GM12878 (cell line): ENCODE measurements at regions not wholly inside any gene's neighbourhood (a gene's known extent, or its start where the extent isn't known, plus 50 kb on each side); places are given as distances from the start of the nearest gene placed in this dataset.

ENCODE experiments used
- EZH2 ChIP-seq: IDR thresholded peaks from 2 replicates; pipeline ENCODE4 v1.6.1; 2012; ENCODE audit warnings: low read depth, mild to moderate bottlenecking, control low read depth, inconsistent platforms, low read length, borderline replicate concordance; ENCODE audit not compliant: control insufficient read depth
- GATAD2B ChIP-seq: fragments of 450-650 bp; conservative IDR thresholded peaks from 2 replicates; pipeline ENCODE4 v1.6.1; 2017; ENCODE audit warnings: low read depth, mild to moderate bottlenecking, moderate library complexity
- NR2F1 ChIP-seq: fragments of 450-650 bp; conservative IDR thresholded peaks from 2 replicates; pipeline ENCODE4 v1.6.1; 2017; ENCODE audit warnings: mild to moderate bottlenecking
- POLR2A ChIP-seq: IDR thresholded peaks from 2 replicates; pipeline ENCODE4 v1.6.1; 2011; ENCODE audit warnings: low read depth, mild to moderate bottlenecking, low read length
- POLR2AphosphoS5 ChIP-seq: IDR thresholded peaks from 2 replicates; pipeline ENCODE4 v1.6.1; 2011; ENCODE audit warnings: mild to moderate bottlenecking, low read length, inconsistent platforms
- RAD21 ChIP-seq: IDR thresholded peaks from 2 replicates; pipeline ENCODE4 v1.6.1; 2011; ENCODE audit warnings: mild to moderate bottlenecking, low read depth, low read length, moderate library complexity; ENCODE audit not compliant: insufficient read depth
- SP1 ChIP-seq: IDR thresholded peaks from one replicate; pipeline ENCODE4 v1.6.1; 2011; ENCODE audit warnings: low read depth, low read length
- TARDBP ChIP-seq: IDR thresholded peaks from 2 replicates; pipeline ENCODE4 v1.6.1; 2016; ENCODE audit warnings: borderline replicate concordance
- TCF3 ChIP-seq: IDR thresholded peaks from 2 replicates; pipeline ENCODE4 v1.6.1; 2012; ENCODE audit warnings: low read depth, mild to moderate bottlenecking, low read length, borderline replicate concordance; ENCODE audit not compliant: insufficient read depth
- YY1 ChIP-seq: IDR thresholded peaks from 2 replicates; pipeline ENCODE4 v1.6.1; 2011; ENCODE audit warnings: low read depth, mild to moderate bottlenecking, low read length
- TF ChIP-seq, protein P1 (sequence below): IDR thresholded peaks from 2 replicates; pipeline ENCODE4 v1.6.1; 2011; ENCODE audit warnings: mild to moderate bottlenecking, low read depth, low read length, moderate library complexity; ENCODE audit not compliant: insufficient replicate concordance
- TF ChIP-seq, protein P2 (sequence below), 3 experiments: IDR thresholded peaks in 2 of 3; conservative IDR thresholded peaks in 1 of 3; 2 replicates each; pipeline ENCODE4 v1.5.1; 2011; ENCODE audit warnings: low read depth in 3 of 3, low read length in 3 of 3, mild to moderate bottlenecking in 3 of 3, control low read depth in 2 of 3, moderate library complexity in 2 of 3, inconsistent platforms in 1 of 3, mixed read lengths in 1 of 3; ENCODE audit not compliant: control insufficient read depth in 2 of 3, insufficient read depth in 1 of 3; ENCODE audit errors: extremely low read depth in 1 of 3
- TF ChIP-seq, protein P3 (sequence below): IDR thresholded peaks from 2 replicates; pipeline ENCODE4 v1.6.1; 2011; ENCODE audit warnings: low read depth, low read length, improper control_type of control experiment, borderline replicate concordance
- TF ChIP-seq, protein P4 (sequence below): fragments of 450-650 bp; IDR thresholded peaks from 2 replicates; pipeline ENCODE4 v1.6.1; 2014; ENCODE audit warnings: mild to moderate bottlenecking

DNA sequence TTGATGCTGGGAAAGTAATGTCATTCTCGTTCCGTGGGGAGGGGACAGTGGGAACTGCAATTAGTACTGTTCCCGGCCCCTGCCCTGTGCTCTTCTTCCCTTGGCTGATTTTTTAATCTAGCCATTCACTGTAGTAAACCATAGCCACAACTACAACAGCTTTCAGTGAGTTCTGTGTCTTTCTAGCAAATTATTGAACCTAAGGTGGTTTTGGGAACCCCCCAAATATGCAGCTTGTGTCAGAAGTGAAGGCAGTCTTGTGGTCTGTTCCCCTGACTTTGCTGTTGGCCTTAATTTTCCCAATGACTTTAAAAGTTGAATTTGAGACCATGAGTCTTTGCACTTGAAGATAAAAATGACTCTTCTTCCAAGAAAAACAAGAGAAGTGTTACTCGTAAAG, 114.3 kb upstream of the ETV6 start:
- TF ChIP-seq TCF3, result no peak
- TF ChIP-seq NR2F1, result no peak
- TF ChIP-seq YY1, result no peak
- TF ChIP-seq POLR2AphosphoS5, result no peak
- TF ChIP-seq EZH2, result no peak
- TF ChIP-seq, protein P1, sequence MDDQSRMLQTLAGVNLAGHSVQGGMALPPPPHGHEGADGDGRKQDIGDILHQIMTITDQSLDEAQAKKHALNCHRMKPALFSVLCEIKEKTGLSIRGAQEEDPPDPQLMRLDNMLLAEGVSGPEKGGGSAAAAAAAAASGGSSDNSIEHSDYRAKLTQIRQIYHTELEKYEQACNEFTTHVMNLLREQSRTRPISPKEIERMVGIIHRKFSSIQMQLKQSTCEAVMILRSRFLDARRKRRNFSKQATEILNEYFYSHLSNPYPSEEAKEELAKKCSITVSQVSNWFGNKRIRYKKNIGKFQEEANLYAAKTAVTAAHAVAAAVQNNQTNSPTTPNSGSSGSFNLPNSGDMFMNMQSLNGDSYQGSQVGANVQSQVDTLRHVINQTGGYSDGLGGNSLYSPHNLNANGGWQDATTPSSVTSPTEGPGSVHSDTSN, result no peak
- no peak for TF ChIP-seq POLR2A
- TF ChIP-seq, protein P2, sequence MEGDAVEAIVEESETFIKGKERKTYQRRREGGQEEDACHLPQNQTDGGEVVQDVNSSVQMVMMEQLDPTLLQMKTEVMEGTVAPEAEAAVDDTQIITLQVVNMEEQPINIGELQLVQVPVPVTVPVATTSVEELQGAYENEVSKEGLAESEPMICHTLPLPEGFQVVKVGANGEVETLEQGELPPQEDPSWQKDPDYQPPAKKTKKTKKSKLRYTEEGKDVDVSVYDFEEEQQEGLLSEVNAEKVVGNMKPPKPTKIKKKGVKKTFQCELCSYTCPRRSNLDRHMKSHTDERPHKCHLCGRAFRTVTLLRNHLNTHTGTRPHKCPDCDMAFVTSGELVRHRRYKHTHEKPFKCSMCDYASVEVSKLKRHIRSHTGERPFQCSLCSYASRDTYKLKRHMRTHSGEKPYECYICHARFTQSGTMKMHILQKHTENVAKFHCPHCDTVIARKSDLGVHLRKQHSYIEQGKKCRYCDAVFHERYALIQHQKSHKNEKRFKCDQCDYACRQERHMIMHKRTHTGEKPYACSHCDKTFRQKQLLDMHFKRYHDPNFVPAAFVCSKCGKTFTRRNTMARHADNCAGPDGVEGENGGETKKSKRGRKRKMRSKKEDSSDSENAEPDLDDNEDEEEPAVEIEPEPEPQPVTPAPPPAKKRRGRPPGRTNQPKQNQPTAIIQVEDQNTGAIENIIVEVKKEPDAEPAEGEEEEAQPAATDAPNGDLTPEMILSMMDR (IDR thresholded peaks at IDR 0.05 in 2 of 3, conservative IDR thresholded peaks at IDR 0.05 in 1 of 3; ENCODE audit: control insufficient read depth in 2 of 3, extremely low read depth in 1 of 3, insufficient read depth in 1 of 3, low read depth in 3 of 3, low read length in 3 of 3), result no peak
- no peak for TF ChIP-seq GATAD2B
- TF ChIP-seq RAD21, result no peak
- TF ChIP-seq TARDBP, result no peak
- TF ChIP-seq SP1, result no peak
- TF ChIP-seq, protein P3, sequence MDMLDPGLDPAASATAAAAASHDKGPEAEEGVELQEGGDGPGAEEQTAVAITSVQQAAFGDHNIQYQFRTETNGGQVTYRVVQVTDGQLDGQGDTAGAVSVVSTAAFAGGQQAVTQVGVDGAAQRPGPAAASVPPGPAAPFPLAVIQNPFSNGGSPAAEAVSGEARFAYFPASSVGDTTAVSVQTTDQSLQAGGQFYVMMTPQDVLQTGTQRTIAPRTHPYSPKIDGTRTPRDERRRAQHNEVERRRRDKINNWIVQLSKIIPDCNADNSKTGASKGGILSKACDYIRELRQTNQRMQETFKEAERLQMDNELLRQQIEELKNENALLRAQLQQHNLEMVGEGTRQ, result no peak
- TF ChIP-seq, protein P4, sequence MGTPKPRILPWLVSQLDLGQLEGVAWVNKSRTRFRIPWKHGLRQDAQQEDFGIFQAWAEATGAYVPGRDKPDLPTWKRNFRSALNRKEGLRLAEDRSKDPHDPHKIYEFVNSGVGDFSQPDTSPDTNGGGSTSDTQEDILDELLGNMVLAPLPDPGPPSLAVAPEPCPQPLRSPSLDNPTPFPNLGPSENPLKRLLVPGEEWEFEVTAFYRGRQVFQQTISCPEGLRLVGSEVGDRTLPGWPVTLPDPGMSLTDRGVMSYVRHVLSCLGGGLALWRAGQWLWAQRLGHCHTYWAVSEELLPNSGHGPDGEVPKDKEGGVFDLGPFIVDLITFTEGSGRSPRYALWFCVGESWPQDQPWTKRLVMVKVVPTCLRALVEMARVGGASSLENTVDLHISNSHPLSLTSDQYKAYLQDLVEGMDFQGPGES, result no peak
